SK-N-MC (cell line): ENCODE measurements at regions not wholly inside any gene's neighbourhood (a gene's known extent, or its start where the extent isn't known, plus 50 kb on each side); places are given as distances from the start of the nearest gene placed in this dataset.

Experiments used
- DNase-seq: peaks from one replicate; pipeline ENCODE4 v3.0.0-alpha.2; 2011; ENCODE audit warnings: low read depth, low spot score
- H3K27ac ChIP-seq: fragments of 200-600 bp; sonication (generic); 2 replicates; pipeline ENCODE4 v1.5.1; 2016; ENCODE audit warnings: mixed run types
- H3K36me3 ChIP-seq: fragments of 200-600 bp; sonication (generic); 2 replicates; pipeline ENCODE4 v1.6.1; 2017; ENCODE audit warnings: antibody characterized with exemption, low read length, mixed read lengths; ENCODE audit not compliant: insufficient read depth
- H3K4me3 ChIP-seq: fragments of 200-600 bp; sonication (generic); 2 replicates; pipeline ENCODE4 v1.5.1; 2016
- H3K9ac ChIP-seq: fragments of 200-600 bp; sonication (generic); 2 replicates; pipeline ENCODE4 v1.8.0; 2017; ENCODE audit warnings: mixed run types, mixed read lengths; ENCODE audit not compliant: insufficient read length
- H3K9me3 ChIP-seq: fragments of 200-600 bp; sonication (generic); 2 replicates; pipeline ENCODE4 v1.6.1; 2017; ENCODE audit warnings: low read depth, mild to moderate bottlenecking, antibody characterized with exemption, low read length, moderate library complexity, mixed read lengths
- EZH2 ChIP-seq: fragments of 200-600 bp; sonication (generic); IDR thresholded peaks from one replicate; pipeline ENCODE4 v1.6.1; 2017; ENCODE audit warnings: antibody characterized with exemption
- FOXP2 ChIP-seq: optimal IDR thresholded peaks from 2 replicates; pipeline ENCODE3; 2011; ENCODE audit warnings: mild to moderate bottlenecking, moderate library complexity; ENCODE audit not compliant: insufficient read depth; ENCODE audit errors: extremely low read length, control extremely low read depth
- POLR2AphosphoS5 ChIP-seq: IDR thresholded peaks from 2 replicates; pipeline ENCODE4 v1.6.1; 2012; ENCODE audit warnings: mild to moderate bottlenecking, low read depth, low read length, borderline replicate concordance

DNA sequence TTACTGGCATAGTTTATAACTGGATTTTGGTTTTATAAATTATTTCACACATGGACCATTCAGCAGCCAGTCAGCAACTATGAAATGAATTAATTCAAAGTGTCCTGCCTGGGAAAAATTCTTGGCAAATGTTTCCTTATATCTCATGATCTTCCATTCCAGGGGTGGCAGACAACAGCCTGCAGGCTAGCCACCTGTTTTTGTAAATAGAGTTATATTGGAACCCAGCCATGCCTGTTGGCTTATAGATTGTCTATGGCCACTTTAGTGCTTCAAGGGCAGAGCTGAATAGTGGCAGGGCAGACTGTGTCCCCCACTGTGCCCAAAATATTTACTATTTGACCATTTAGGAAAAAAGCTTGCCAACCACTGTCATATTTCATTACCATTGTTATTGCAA is 613.7 kb downstream of the TMEM114 start:
- no peak for DNase-seq
- Histone ChIP-seq H3K36me3 (no peaks in the 10 kb centered on the region), H3K9ac (no peak overlapping the region), H3K9me3 (no peaks in the 10 kb centered on the region), H3K4me3 (no peak overlapping the region), H3K27ac (no peak overlapping the region)
- TF ChIP-seq FOXP2 (no peak), POLR2AphosphoS5 (no peak), EZH2 (no peak)

DNA sequence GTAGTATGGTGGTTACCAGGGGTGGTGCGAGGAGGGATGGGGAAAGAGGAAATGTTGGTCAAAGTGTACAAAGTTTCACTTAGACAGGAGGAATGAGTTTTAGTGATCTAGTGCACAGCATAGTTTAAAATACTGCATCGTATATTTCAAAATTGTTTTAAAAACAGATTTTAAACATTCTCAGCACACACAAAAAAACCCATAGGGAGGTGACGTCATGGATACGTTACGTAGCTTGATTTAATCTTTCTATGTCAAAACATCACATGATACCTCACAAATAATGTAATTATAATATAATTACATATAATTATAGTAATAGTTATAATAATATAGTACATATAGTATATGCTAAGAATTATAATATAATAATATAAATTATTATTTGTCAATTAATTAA is 614.2 kb downstream of the TMEM114 start:
- H3K9ac ChIP-seq, result no peak overlapping the region
- no peak overlapping the region for H3K27ac ChIP-seq
- no peak overlapping the region for H3K4me3 ChIP-seq
- no peaks in the 10 kb centered on the region for H3K9me3 ChIP-seq
- TF ChIP-seq EZH2, result no peak
- no peak for TF ChIP-seq FOXP2
- TF ChIP-seq POLR2AphosphoS5, result no peak
- no peaks in the 10 kb centered on the region for H3K36me3 ChIP-seq
- DNase-seq, result no peak

DNA sequence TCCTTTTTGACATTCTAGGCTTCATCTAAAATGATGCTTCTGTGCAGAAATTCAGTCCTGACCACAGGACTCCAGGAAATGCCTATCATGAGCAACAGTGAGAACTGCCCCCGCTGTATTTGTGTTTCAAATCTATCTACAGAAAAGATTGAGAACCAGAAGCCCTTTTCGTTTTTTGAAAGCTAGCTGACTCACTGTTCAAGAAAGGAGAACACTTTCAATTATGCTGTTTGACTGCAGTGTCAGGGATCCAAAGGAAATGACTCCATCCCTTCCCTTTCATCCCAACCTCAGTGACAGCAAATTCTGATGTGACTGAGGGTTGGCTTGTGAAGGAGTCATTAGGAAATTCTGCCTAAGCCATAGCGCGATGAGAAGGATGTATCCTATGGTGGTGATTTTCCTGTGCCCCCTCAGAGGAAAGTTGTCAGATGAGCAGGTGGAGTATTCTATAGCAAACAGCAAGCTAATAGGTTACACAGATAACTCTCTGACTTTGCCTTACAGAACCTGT is 622.3 kb downstream of the TMEM114 start:
- Histone ChIP-seq H3K9ac (no peak overlapping the region), H3K27ac (no peak overlapping the region), H3K36me3 (no peaks in the 10 kb centered on the region), H3K9me3 (no peaks in the 10 kb centered on the region), H3K4me3 (no peak overlapping the region)
- TF ChIP-seq FOXP2 (no peak), POLR2AphosphoS5 (no peak)
- no peak for DNase-seq

DNA sequence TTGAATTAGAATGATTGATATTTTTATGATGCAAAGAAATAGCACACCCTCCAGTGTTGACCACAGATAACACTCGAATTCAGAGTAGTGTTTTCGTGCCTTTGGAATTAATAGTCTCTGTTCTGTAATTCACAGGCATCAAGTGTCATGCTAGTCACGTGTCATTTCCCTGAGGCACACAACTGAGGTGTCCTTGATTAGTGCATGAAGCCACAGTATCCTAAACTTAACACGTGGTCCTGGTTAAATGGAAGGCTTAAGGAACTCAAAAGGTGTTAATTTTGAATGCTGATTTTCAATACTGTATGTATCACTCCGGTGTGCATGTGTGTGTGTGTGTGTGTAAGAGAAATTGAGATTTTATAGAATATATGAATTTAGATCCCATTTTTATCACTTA is 625.6 kb downstream of the TMEM114 start:
- no peak overlapping the region for H3K4me3 ChIP-seq
- DNase-seq, result no peak
- H3K9me3 ChIP-seq, result no peaks in the 10 kb centered on the region
- no peak overlapping the region for H3K27ac ChIP-seq
- no peaks in the 10 kb centered on the region for H3K36me3 ChIP-seq
- TF ChIP-seq EZH2 (no peak), FOXP2 (no peak)
- no peak overlapping the region for H3K9ac ChIP-seq

DNA sequence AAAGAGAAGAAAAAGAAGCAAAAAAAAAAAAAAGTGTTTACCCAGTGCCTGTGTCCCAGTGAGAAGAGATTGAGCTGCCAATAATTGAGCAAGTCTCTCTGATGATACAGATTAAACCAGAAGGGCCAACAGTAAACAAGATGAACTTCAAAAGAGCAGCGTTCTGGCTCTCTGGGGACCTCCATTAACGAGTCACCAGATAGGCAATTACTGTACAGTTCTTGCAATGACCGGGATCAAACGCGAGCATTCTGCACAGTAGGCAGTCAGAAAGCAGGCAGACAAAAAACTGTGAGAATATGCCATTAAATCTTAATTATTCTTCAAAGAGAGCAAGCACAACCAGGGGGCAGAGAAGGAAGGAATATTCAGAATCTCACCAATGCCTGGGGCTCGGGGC is 626.1 kb downstream of the TMEM114 start:
- H3K36me3 ChIP-seq, result no peaks in the 10 kb centered on the region
- no peak overlapping the region for H3K27ac ChIP-seq
- no peak overlapping the region for H3K9ac ChIP-seq
- no peaks in the 10 kb centered on the region for H3K9me3 ChIP-seq
- TF ChIP-seq FOXP2 (no peak), POLR2AphosphoS5 (no peak), EZH2 (no peak)
- H3K4me3 ChIP-seq, result no peak overlapping the region
- no peak for DNase-seq

DNA sequence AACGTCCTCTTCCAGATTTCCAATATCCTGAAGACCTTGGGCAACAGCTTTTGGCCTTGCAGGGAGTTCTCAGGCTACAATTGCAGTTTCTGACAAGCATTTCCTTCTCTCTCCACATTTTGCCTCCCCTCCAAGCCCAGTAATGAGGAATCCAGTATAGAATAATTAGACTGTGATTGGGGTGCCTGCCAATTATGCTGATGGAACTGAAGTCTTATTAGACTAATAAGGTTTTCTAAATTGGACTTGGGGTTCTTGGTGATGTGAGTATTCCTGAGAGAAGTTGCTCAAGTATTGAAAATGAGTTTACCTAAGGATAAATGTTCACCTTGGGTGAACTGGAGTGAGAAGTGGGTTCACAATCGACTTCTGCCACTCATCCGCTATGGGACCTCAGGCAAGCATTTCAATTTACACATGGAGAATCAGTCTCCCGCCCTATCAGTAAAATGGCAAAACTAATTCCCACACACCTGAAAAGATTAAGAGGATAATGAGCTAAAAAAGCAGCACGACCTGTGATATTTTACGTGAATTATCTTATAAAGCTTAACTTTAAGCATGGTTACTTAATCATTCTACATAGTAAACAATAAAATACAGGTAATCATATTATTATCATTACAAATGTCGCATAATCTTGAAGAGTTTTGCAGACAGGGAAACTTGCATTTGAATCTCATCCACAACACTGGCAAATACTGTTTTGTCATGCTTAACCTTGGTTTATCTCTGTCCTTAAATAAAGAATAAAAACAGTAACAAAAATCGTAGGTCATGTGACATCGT is 628.0 kb downstream of the TMEM114 start:
- Histone ChIP-seq H3K9ac (no peak overlapping the region), H3K36me3 (no peaks in the 10 kb centered on the region), H3K27ac (no peak overlapping the region), H3K9me3 (no peaks in the 10 kb centered on the region), H3K4me3 (no peak overlapping the region)
- DNase-seq, result no peak
- TF ChIP-seq FOXP2, result no peak
- no peak for TF ChIP-seq EZH2
- no peak for TF ChIP-seq POLR2AphosphoS5

DNA sequence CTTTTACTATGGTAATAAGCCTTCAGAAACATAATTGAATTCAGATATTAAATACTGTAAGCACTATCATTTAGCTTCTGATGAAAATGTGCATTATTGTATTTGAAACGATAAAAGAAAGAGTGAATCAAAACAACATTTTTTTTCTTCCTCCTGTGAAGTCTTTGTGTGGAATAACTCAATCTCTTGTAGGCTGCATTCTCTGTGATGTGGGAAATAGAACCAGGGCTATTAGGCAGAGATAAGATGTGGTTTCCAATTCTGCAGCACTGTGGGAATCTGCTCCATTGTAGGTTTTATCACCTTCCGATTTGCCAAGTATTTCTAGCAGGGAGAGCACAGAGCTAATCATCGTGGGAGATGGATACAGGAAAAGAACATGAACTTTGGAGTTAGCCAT is 624.5 kb downstream of the RBFOX1 start:
- H3K36me3 ChIP-seq, result no peaks in the 10 kb centered on the region

DNA sequence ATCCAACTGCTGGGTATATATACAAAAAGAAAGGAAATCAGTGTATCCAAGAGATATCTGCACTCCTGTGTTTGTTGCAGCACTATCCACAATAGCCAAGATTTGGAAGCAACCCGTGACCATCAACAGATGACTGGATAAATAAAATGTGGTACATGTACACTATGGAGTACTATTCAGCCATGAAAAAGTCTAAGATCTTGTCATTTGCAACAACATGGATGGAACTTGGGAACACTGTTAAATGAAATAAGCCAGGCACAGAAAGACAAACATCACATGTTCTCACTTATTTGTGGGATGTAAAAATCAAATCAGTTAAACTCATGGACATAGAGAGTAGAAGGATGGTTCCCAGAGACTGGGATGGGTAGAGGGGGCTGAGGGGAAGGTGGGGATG is 620.7 kb downstream of the RBFOX1 start:
- TF ChIP-seq POLR2AphosphoS5, result no peak
- no peak for TF ChIP-seq EZH2
- TF ChIP-seq FOXP2, result no peak
- Histone ChIP-seq H3K9ac (no peak overlapping the region), H3K36me3 (no peaks in the 10 kb centered on the region), H3K4me3 (no peak overlapping the region), H3K27ac (no peak overlapping the region), H3K9me3 (no peaks in the 10 kb centered on the region)
- no peak for DNase-seq

More for the DNA sequence above, 624.5 kb downstream of the RBFOX1 start:
- no peak for DNase-seq
- Histone ChIP-seq H3K9me3 (no peaks in the 10 kb centered on the region), H3K27ac (no peak overlapping the region), H3K9ac (no peak overlapping the region), H3K4me3 (no peak overlapping the region)
- TF ChIP-seq EZH2, result no peak
- no peak for TF ChIP-seq FOXP2
- TF ChIP-seq POLR2AphosphoS5, result no peak

DNA sequence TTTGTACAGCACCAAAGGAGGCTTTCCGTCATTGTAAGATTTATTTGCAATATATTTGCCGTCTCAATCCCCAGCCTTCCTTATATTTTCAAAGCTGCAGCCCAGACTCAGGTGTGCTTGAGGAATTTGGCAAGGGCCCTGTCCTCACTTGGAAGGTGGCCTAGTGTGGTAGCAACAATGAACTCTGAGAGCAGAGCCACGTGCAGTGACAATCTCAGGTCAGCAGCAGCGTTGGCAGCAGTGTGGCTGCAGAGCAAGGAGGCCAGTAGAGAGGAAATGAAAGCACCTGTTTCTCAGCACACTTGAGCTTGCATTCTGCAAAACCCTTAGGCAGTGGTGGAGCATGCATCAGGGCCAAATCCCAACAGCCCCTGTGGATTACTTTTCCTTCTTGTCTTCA is 613.5 kb downstream of the RBFOX1 start:
- no peak for DNase-seq
- Histone ChIP-seq H3K27ac (no peak overlapping the region), H3K36me3 (no peaks in the 10 kb centered on the region), H3K4me3 (no peak overlapping the region), H3K9me3 (no peaks in the 10 kb centered on the region), H3K9ac (no peak overlapping the region)
- no peak for TF ChIP-seq POLR2AphosphoS5
- TF ChIP-seq FOXP2, result no peak
- no peak for TF ChIP-seq EZH2
